Inferior parietal cortex (tissue), 1 donor: ENCODE measurements at regions not wholly inside any gene's neighbourhood (a gene's known extent, or its start where the extent isn't known, plus 50 kb on each side); places are given as distances from the start of the nearest gene placed in this dataset.

ENCODE experiments used
- DNase-seq: peaks from one replicate; pipeline ENCODE4 v3.0.0-alpha.2; 2016; ENCODE audit errors: extremely low spot score

GRCh38 chr5:2335733-2336515 is 415.6 kb downstream of the IRX2 start:
- no peak for DNase-seq

DNA sequence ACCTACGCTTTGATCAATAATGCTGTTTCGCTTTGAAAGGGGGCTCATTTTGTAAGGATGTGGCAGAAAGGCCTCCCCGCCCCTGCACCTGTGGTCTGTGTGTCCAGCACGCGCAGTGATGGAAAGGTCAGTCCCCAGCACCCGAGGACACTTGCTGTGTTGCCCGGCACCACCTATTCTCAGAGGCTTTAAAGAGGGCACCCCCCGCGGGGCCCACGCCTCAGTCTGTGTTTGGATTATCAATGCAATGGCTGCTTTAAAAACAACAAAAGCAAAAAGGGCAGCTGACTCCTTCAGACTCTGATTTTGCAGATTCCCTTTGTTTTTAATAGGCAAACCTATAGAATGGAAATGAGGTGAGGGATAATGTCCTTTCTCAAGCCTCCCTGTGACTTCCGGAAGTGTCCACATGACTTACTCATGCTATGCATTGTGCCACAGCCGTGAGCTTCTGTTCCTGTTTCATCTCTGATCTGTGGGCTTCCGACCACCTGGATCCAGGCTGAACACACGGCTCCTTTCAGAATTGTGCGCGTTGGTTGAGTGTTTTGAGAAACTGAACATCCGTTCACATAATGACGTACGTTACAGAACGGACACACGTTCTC is 416.2 kb downstream of the IRX2 start:
- DNase-seq = no peak

DNA sequence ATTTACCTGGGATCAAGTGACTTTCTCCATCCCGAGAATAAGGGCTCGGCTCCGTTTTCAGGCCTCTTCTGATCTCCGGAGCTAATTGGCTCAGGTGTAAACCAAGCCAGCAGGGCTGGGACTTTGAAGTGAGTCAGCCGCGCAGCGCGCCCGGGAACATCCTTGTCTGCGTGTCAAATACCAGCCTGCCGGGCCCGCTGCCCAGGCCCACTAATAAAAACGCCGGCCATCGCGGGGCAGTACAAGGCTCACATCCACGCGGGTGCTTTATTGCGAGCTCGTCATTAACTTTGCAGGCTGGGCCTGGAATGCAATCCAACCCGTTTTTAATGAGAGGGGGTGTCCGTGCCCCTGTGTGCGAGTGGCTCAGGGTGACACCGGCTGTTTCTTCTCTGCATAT is 416.8 kb downstream of the IRX2 start:
- no peak for DNase-seq

DNA sequence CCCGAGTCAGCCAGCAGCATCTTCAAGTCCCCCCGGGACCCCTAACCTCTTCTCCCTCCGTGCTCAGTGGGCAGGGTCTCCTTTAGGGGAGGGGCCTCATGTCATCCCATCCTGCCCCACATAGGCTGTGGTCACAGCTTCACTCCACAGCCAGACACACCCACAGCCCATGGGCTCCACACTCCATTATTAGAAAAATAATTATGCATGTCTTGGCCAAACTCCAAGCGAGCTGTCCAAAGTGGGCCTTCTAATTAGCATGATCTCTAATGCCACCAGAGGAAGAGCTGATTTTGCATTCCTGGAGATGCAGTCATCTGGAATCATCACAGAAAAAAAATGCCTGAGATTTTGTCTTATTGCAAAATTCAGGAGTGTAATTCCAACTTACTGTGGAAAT is 418.2 kb downstream of the IRX2 start:
- DNase-seq = no peak

DNA sequence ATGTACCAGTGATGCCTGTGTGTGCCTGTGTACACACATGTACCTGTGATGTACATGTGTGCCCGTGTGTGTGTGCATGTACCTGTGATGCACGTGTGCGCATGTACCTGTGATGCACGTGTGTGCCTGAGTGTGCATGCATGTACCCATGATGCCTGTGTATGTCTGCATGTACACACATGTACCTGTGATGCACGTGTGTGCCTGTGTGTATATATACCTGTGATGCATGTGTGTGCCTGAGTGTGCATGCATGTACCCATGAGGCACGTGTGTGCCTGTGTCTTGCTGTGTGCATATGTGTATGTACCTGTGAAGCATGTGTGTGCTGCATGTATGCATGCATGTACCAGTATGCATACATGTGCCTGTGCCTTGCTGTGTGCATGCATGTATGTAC is 419.0 kb downstream of the IRX2 start:
- DNase-seq = no peak

DNA sequence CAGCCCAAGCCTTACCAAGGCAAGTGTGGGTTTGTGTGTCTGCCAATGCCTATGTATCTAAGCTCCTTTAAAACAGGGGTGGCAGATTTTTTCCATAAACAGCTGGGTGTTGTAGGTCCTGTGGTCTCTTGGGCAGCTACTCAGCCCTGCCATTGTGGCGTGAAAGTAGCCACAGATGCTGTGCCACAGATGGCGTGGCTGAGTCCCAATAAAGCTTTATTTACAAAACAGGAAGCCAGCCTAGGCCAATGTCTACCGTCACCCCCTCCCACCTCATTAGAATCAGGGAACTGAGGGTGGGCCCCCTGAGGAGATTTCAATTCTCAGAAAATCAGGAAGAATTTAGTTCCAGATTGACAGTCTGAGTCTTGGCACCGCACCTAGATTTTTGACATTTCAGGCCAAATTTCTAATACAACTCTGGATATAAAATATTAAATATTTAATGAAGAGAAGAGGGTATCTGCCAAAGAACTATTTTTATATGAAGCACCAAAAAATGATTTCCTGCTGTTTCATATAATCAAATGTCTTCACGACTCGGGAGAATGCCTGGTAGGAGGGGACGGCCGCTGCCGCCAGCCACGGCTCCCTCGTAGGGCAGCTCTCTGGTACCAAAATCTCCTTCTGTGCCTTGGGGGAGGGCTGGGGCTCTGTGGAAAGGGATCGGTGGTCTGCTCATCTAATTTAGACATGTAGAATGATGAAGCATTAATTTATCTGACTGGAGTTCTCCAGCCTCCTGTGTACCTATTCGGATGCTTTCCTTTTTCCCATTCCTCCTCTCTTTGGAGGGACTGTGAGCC is 420.9 kb downstream of the IRX2 start:
- no peak for DNase-seq

DNA sequence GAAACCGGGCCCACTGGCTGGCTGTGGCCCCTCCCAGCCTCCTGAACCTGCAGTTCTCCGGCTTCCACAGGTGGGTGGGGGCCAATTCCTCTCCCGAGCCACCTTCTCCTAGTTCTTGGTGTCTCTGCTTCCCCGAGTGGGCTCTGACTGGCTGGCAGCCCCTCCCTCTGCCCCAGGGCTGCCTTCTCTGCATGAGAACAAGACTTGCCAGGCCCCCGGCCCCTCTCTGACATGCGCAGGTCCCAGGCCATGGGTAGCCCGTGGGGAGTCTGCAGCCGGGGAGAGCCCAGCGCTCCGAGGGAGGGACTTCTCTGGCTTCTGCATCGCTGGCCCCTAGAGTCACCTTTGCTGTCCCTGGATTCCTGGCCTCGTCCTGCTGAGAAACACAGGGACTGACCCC is 421.7 kb downstream of the IRX2 start:
- no peak for DNase-seq

GRCh38 chr5:2326601-2327000 is 424.9 kb downstream of the IRX2 start:
- DNase-seq = no peak

DNA sequence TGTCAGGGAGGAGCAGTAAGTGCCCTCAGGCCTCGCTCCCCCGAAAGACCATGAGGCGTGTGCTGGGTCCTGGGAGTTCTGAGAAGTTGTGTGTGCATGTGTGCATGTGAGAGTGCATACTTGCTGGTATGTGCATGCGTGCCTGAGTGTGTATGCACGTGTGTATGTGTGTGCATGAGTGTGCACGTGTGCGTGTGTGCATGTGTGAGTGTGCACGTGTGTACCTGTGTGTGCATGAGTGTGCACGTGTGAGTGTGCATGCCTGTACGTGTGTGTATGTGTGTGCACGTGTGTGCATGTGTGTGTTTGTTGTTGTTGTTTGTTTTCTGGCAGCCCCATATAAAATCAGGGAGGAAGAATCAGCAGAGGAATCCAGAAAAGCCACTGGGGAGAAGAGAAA is 426.7 kb downstream of the IRX2 start:
- DNase-seq = no peak

GRCh38 chr5:2320611-2321010 is 430.9 kb downstream of the IRX2 start:
- DNase-seq = no peak

- DNase-seq = no peak
Measured at GRCh38 chr5:2317540-2317939, 433.9 kb downstream of the IRX2 start.

DNA sequence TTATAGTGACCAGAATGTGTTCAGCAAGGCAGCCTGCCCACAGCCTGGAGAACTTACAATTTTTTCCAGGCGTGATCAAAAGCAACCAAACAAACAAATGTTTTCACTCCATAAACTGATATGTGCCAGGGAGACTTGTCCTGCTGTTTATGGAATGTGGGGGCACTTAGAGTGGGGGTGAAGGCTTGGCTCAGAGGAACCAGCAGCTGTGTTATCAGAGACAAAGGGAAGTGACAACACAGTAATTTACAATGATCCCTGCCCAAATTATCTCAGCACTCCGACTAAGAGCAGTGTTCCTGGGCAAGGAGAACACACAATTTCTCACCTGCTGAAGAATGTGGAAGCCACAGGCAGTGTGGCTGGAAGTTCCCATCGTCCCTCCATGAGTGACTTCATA is 429.1 kb upstream of the IRX4 start:
- no peak for DNase-seq

- DNase-seq = no peak
Measured at GRCh38 chr5:2310946-2311345, 428.2 kb upstream of the IRX4 start.

GRCh38 chr5:2307631-2308030 is 424.9 kb upstream of the IRX4 start:
- DNase-seq = no peak

DNA sequence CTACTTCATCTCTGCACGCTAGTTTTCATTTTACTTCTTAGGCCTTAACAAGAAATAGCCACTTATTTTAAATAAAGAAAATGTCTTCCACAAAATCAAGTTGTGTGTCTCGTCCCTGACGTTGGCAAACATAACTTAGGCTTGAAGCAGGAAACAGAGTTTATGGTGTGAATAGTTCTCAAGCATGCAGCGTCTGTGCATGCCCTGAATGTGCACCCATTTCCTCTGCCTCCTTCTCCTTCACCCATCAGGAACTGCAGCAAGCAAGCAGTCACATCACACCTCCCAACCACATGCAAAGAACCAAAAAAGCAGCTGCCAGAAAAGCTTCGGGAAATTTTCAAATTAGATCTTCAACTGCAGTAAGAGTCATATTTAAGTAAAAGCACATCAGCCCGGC is 424.0 kb upstream of the IRX4 start:
- DNase-seq = no peak

- DNase-seq = no peak
Measured at GRCh38 chr5:2303431-2304100, 420.8 kb upstream of the IRX4 start.

DNA sequence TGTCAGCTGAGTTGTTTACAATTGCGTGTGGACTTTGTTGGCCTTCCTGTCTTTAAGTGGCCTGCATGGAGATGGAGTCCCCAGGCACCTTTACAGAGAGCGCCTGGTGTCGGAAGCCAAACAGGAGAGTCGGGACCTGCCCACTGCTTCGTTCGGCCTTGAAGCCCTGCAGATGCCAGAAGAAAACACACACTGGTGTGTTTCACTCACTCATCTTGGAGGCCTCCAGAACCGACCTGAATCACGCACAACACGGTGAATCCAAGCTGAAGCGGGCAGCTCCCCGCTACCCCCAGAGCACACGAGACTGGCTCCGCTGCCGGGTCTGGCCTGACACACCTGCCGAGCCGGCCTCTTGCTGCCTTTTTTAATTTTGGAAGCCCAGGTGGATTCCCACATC is 419.4 kb upstream of the IRX4 start:
- DNase-seq = no peak

GRCh38 chr5:2300861-2301574 is 418.3 kb upstream of the IRX4 start:
- no peak for DNase-seq

DNA sequence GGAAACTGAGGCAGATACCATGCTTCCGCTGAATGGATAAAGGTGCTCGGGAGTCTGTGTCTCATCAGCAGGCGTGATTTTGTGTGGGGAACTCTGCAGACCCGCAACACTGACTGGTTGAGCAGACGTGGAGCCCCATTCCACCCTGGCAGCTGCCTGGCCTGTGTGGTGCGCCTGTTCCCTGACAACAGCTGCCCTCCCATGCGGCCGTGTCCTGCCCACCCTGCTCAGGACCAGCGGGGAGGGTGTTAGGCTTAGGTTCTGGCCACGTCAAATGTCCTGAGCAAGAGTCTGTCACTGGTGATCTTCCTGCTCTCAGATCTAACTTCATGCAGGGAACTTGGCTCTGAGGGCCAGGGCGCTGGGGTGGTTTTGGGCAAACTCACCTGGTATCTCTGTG is 417.7 kb upstream of the IRX4 start:
- no peak for DNase-seq

DNA sequence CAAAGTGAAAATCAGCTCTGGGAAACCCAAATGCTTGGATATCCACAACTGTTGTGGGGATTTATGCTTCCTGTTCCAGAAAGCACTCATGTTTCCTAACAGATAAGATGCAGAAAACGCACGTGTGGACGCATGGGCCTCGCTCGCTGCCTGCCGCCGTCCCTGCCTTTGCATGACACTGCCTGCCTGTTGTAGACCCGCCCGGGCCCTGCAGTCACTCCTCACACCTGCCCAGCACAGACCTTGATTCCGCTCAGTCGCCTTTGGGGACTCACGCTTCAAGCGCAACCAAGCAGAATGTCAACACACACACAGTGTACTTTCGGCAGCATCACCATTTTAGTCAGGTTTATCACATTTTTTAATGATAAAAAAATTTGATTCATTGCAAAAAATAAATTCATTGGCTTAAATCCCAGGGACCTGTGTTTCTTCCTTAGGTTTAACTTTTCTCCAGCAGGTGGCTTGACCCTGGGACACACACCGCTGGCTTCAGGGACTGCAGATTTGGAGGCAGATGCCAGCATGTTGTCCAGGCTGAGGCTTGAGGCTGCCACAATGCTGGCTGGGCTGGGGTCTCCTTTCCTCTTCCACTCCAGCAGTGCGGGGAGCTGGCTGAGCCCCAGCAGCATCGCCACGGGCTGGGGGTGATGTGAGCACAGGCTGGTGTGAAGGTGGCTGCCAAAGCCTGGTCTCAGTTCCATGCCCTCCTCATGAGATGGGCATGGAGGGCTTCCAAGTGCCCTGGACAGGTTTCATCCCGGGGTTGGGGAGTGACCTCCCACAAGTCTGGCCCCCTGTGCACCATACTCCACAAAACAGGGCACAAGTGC is 416.9 kb upstream of the IRX4 start:
- DNase-seq = no peak

- no peak for DNase-seq
Measured at GRCh38 chr5:2298781-2299180, 416.1 kb upstream of the IRX4 start.
